ENCODE measurements at regions not wholly inside any gene's neighbourhood (a gene's known extent, or its start where the extent isn't known, plus 50 kb on each side); places are given as distances from the start of the nearest gene placed in this dataset.
A peak's percentile ranks its signal among the peaks of the same experiment; 100 is the strongest.

DNA sequence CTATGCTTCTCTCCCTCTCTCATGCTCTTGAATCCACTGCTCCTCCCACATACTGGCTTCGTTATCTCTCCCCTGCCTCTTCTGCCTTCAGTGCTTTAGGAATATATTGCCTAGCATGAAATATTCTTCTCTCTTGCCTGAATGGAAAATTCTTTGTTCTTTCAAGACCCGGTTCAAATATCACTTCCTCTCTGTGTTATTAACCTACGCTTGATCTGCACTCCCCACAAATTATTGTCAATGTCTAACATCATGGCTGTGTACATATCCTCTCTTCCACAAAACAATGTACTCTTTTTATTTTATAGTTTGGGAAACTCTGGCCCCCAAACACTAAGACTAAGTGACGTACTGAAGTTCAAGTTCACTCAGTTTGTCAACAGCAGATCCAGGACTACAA is 211.0 kb downstream of the SEC61B start:
- no peak overlapping the region for H3K27ac ChIP-seq
- H3K4me3 ChIP-seq, result no peak overlapping the region
- WGBS, 5 donors, result 73 to 78% (median 74%) methylated on average over 4 of the region's 4 CpGs
- intact Hi-C loops (cut with DNase I; ENCODE audit: low total_unique reads), result no loop called here
- TF ChIP-seq EP300 (IDR thresholded peaks at IDR 0.05), result no peak
- TF ChIP-seq, protein P1, sequence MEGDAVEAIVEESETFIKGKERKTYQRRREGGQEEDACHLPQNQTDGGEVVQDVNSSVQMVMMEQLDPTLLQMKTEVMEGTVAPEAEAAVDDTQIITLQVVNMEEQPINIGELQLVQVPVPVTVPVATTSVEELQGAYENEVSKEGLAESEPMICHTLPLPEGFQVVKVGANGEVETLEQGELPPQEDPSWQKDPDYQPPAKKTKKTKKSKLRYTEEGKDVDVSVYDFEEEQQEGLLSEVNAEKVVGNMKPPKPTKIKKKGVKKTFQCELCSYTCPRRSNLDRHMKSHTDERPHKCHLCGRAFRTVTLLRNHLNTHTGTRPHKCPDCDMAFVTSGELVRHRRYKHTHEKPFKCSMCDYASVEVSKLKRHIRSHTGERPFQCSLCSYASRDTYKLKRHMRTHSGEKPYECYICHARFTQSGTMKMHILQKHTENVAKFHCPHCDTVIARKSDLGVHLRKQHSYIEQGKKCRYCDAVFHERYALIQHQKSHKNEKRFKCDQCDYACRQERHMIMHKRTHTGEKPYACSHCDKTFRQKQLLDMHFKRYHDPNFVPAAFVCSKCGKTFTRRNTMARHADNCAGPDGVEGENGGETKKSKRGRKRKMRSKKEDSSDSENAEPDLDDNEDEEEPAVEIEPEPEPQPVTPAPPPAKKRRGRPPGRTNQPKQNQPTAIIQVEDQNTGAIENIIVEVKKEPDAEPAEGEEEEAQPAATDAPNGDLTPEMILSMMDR (IDR thresholded peaks at IDR 0.05), result no peak
- TF ChIP-seq POLR2AphosphoS5 (IDR thresholded peaks at IDR 0.05), result no peak
- no peak for TF ChIP-seq POLR2A (IDR thresholded peaks at IDR 0.05)
- H3K27me3 ChIP-seq, result no peaks in the 10 kb centered on the region
- H3K36me3 ChIP-seq, result no peaks in the 10 kb centered on the region
- no peak for DNase-seq
- peaks cover 0 to 5% (median 0%) of the 10 kb centered on the region in 4 donors for H3K9me3 ChIP-seq
- peaks cover 0 to 3% (median 0%) of the 10 kb centered on the region in 4 donors for H3K4me1 ChIP-seq

DNA sequence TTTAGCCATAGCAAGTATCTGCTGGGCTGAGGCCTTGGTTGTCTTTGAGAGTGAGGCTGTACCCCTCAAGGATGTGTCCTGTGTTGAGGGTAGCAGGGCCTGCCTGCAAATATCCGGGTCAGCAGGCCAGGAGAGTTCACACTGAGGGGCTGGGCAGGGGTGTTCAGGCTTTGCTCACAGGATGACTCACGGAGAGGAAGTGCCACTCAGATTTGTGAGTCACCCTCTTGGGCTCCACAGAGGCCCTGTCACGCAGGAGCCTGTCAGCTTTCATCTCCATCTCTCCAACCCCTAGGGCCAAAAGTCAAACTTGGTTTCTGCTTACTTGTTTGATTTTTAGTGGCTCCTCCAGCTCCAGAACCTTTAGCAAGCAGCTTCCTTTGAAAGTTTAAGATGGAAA is 211.5 kb downstream of the SEC61B start:
- Histone ChIP-seq H3K9me3 (peaks cover 0 to 5% (median 0%) of the 10 kb centered on the region in 4 donors), H3K27ac (no peak overlapping the region), H3K27me3 (no peaks in the 10 kb centered on the region), H3K4me1 (peaks cover 0 to 3% (median 0%) of the 10 kb centered on the region in 4 donors), H3K4me3 (no peak overlapping the region), H3K36me3 (no peaks in the 10 kb centered on the region)
- TF ChIP-seq EP300 (IDR thresholded peaks at IDR 0.05) (no peak), POLR2AphosphoS5 (IDR thresholded peaks at IDR 0.05) (peak in 1 of 3 donors; percentile 21)
- peak in 1 of 2 donors; percentile 56 for DNase-seq
- WGBS, 5 donors, result 0 to 29% (median 16%) methylated on average over 1 to 3 of the region's 3 CpGs
- intact Hi-C loops (cut with DNase I; ENCODE audit: low total_unique reads), result no loop called here

DNA sequence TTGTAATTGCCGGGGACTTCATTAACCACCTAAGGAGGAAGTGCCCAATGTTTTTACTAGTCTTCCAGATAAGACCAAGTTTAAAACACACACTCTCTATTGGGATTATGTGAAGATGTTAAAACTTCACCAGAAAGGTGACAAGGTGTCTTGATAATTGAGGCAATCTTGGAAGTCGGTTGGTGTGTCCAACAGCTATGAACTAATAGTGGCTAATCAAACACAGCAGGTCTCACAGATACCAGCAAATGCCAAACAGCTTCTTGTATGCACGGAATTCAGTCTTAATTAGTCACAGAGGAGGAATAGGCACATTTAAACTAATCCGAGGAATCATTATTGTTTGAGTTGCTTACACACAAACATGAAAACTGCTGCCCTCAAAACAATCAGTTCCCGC is 214.5 kb downstream of the SEC61B start:
- Histone ChIP-seq H3K36me3 (no peaks in the 10 kb centered on the region), H3K27me3 (no peaks in the 10 kb centered on the region), H3K4me3 (no peak overlapping the region), H3K27ac (no peak overlapping the region), H3K9me3 (no peaks in the 10 kb centered on the region), H3K4me1 (peaks cover 0 to 3% (median 0%) of the 10 kb centered on the region in 4 donors)
- WGBS, 5 donors, result 55 to 76% (median 65%) methylated on average over 5 of the region's 5 CpGs
- TF ChIP-seq EP300 (IDR thresholded peaks at IDR 0.05), result no peak
- TF ChIP-seq, protein P1 (IDR thresholded peaks at IDR 0.05), result no peak
- TF ChIP-seq POLR2A (IDR thresholded peaks at IDR 0.05), result no peak
- no peak for TF ChIP-seq POLR2AphosphoS5 (IDR thresholded peaks at IDR 0.05)
- intact Hi-C loops (cut with DNase I; ENCODE audit: low total_unique reads), result no loop called here
- DNase-seq, result no peak

DNA sequence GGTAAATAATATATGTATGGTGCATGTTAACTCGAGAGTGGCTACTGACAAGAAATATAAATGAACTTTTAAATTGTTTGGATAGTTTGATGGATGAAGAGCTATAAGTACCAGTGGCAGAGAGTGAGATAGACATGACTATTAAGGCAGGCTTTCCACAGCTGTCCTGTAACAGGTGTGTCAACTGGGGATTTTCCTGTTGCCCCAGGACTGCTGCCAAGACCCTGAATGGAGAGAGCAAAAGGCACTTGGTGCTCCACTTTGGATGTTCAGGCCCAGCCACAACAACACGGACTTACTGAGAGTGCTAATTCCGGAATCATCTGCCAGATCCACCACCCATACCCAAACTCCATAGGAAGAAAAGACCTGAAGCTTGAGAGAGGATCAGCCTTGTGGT is 215.1 kb downstream of the SEC61B start:
- Histone ChIP-seq H3K4me1 (peaks cover 0 to 3% (median 0%) of the 10 kb centered on the region in 4 donors), H3K36me3 (no peaks in the 10 kb centered on the region), H3K27ac (no peak overlapping the region), H3K9me3 (no peaks in the 10 kb centered on the region), H3K4me3 (no peak overlapping the region), H3K27me3 (no peaks in the 10 kb centered on the region)
- intact Hi-C loops (cut with DNase I; ENCODE audit: low total_unique reads), result no loop called here
- WGBS, 5 donors, result 61 to 78% (median 75%) methylated on average over 3 of the region's 3 CpGs
- peak in 1 of 2 donors; percentile 41 for DNase-seq
- TF ChIP-seq POLR2A (IDR thresholded peaks at IDR 0.05), result no peak
- TF ChIP-seq, protein P1 (IDR thresholded peaks at IDR 0.05), result no peak
- no peak for TF ChIP-seq POLR2AphosphoS5 (IDR thresholded peaks at IDR 0.05)
- no peak for TF ChIP-seq EP300 (IDR thresholded peaks at IDR 0.05)

DNA sequence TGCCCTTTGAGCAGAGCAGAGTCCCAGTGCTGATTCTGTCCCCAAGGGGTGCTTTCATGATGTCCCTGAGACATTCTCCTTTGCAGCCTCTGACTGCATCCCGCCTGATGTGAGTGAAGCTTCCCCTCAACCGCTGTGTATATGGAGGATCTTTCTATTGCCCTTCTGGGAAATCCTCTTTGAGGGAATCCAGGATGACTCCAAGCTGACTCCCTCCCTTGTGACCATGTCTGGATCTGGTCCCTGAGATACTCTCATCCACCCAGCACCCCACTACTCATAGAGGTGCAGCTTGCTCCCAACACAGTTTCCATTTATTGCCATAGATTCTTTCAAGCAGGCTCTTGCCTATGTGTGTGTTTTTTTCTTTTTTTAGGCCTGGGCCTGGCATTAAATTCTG is 216.5 kb downstream of the SEC61B start:
- WGBS, 5 donors, result 91 to 98% (median 94%) methylated on average over 2 of the region's 2 CpGs
- peaks cover 0 to 3% (median 0%) of the 10 kb centered on the region in 4 donors for H3K4me1 ChIP-seq
- H3K4me3 ChIP-seq, result no peak overlapping the region
- no peak for DNase-seq
- H3K27me3 ChIP-seq, result no peaks in the 10 kb centered on the region
- H3K27ac ChIP-seq, result no peak overlapping the region
- no peaks in the 10 kb centered on the region for H3K36me3 ChIP-seq
- TF ChIP-seq POLR2AphosphoS5 (IDR thresholded peaks at IDR 0.05), result no peak
- TF ChIP-seq, protein P1 (IDR thresholded peaks at IDR 0.05), result no peak
- H3K9me3 ChIP-seq, result no peaks in the 10 kb centered on the region
- intact Hi-C loops (cut with DNase I; ENCODE audit: low total_unique reads), result no loop called here
